GM23338 (cell line): ENCODE measurements at regions not wholly inside any gene's neighbourhood (a gene's known extent, or its start where the extent isn't known, plus 50 kb on each side); places are given as distances from the start of the nearest gene placed in this dataset.

Experiments
- ATAC-seq: fragments of 200-7000 bp; cut with Tn5 transposase; 3 replicates; pipeline ENCODE4 v1.9.1; 2020
- DNase-seq: peaks from one replicate; pipeline ENCODE4 v3.0.0-alpha.2; 2015; ENCODE audit warnings: low spot score
- H2AFZ ChIP-seq: fragments of 200-600 bp; sonication (generic); 2 replicates; pipeline ENCODE4 v1.8.0; 2016; ENCODE audit warnings: antibody characterized with exemption, mild to moderate bottlenecking, moderate library complexity
- H3F3A ChIP-seq: fragments of 200-600 bp; sonication (generic); replicated peaks from 2 replicates; pipeline ENCODE4 v1.8.0; 2017; ENCODE audit warnings: antibody characterized with exemption, mixed run types, low read depth
- H3K27ac ChIP-seq: fragments of 200-600 bp; sonication (generic); 2 replicates; pipeline ENCODE4 v1.6.1; 2016; ENCODE audit warnings: low read depth
- H3K27me3 ChIP-seq: fragments of 200-600 bp; sonication (generic); 2 replicates; pipeline ENCODE4 v1.8.0; 2016; ENCODE audit warnings: mild to moderate bottlenecking, mixed run types, moderate library complexity; ENCODE audit not compliant: insufficient read depth
- H3K36me3 ChIP-seq: fragments of 200-600 bp; sonication (generic); 2 replicates; pipeline ENCODE4 v1.8.0; 2016; ENCODE audit warnings: mild to moderate bottlenecking; ENCODE audit not compliant: insufficient read depth
- H3K4me1 ChIP-seq: fragments of 200-600 bp; sonication (generic); 2 replicates; pipeline ENCODE4 v1.8.0; 2016; ENCODE audit warnings: mild to moderate bottlenecking, moderate library complexity; ENCODE audit not compliant: insufficient read depth
- H3K4me2 ChIP-seq: fragments of 200-600 bp; sonication (generic); 2 replicates; pipeline ENCODE4 v1.7.1; 2017; ENCODE audit warnings: mixed run types
- H3K4me3 ChIP-seq: fragments of 200-600 bp; sonication (generic); 2 replicates; pipeline ENCODE4 v1.6.1; 2016; ENCODE audit warnings: mixed run types
- H3K79me2 ChIP-seq: fragments of 200-600 bp; sonication (generic); replicated peaks from 2 replicates; pipeline ENCODE4 v1.8.0; 2017; ENCODE audit warnings: mild to moderate bottlenecking; ENCODE audit not compliant: insufficient read depth
- H3K9me2 ChIP-seq: fragments of 200-600 bp; sonication (generic); 2 replicates; pipeline ENCODE4 v1.8.0; 2017; ENCODE audit not compliant: insufficient read depth
- H4K20me1 ChIP-seq: fragments of 200-600 bp; sonication (generic); replicated peaks from 2 replicates; pipeline ENCODE4 v1.8.0; 2017; ENCODE audit warnings: mild to moderate bottlenecking; ENCODE audit not compliant: insufficient read depth
- H3K27ac Mint-ChIP-seq: 2 replicates; pipeline ENCODE4 v1.8.0; 2020; ENCODE audit warnings: inconsistent platforms, mild to moderate bottlenecking, moderate library complexity, mixed read lengths
- H3K27me3 Mint-ChIP-seq: 3 replicates; pipeline ENCODE4 v1.8.0; 2022; ENCODE audit warnings: low read depth, mild to moderate bottlenecking, moderate library complexity, mixed read lengths, inconsistent platforms; ENCODE audit not compliant: insufficient read depth, poor library complexity
- H3K36me3 Mint-ChIP-seq: 3 replicates; pipeline ENCODE4 v1.8.0; 2021; ENCODE audit warnings: low read depth, mild to moderate bottlenecking, inconsistent platforms, moderate library complexity, mixed read lengths
- H3K4me1 Mint-ChIP-seq: 3 replicates; pipeline ENCODE4 v1.8.0; 2020; ENCODE audit warnings: mild to moderate bottlenecking, inconsistent platforms, mixed read lengths
- H3K4me3 Mint-ChIP-seq: 3 replicates; pipeline ENCODE4 v1.8.0; 2021; ENCODE audit warnings: moderate library complexity, mild to moderate bottlenecking, inconsistent platforms, mixed read lengths
- H3K9me3 Mint-ChIP-seq: 3 replicates; pipeline ENCODE4 v1.8.0; 2020; ENCODE audit warnings: moderate library complexity, mild to moderate bottlenecking, inconsistent platforms, mixed read lengths
- CREB1 ChIP-seq: fragments of 250-450 bp; sonication (Bioruptor Pico); IDR thresholded peaks from 2 replicates; pipeline ENCODE4 v1.5.0; 2020; ENCODE audit warnings: low read depth, mild to moderate bottlenecking, moderate library complexity
- CTCF ChIP-seq, 2 experiments: fragments of 200-600 bp in 1 of 2; sonication (generic) in 1 of 2; conservative IDR thresholded peaks; 2 replicates each; pipeline versions ENCODE4 v1.5.1 to v1.6.1; 2016 to 2017; ENCODE audit warnings: antibody characterized with exemption in 2 of 2, low read depth in 2 of 2, mild to moderate bottlenecking in 2 of 2, moderate library complexity in 1 of 2
- ETS1 ChIP-seq: IDR thresholded peaks from 2 replicates; pipeline ENCODE4 v1.6.1; 2016; ENCODE audit warnings: antibody characterized with exemption
- EZH2 ChIP-seq: fragments of 200-600 bp; sonication (generic); IDR thresholded peaks from one replicate; pipeline ENCODE4 v1.8.0; 2017; ENCODE audit warnings: antibody characterized with exemption, mild to moderate bottlenecking, low read depth; ENCODE audit not compliant: unreplicated experiment
- EZH2phosphoT487 ChIP-seq: fragments of 200-600 bp; sonication (generic); IDR thresholded peaks from one replicate; pipeline ENCODE4 v1.8.1; 2018; ENCODE audit warnings: antibody characterized with exemption; ENCODE audit not compliant: unreplicated experiment
- JUNB ChIP-seq: IDR thresholded peaks from one replicate; pipeline ENCODE4 v1.6.1; 2016; ENCODE audit warnings: antibody characterized with exemption; ENCODE audit not compliant: unreplicated experiment
- NANOG ChIP-seq: IDR thresholded peaks from 2 replicates; pipeline ENCODE4 v1.6.1; 2016; ENCODE audit warnings: antibody characterized with exemption, borderline replicate concordance
- POLR2AphosphoS5 ChIP-seq: IDR thresholded peaks from 2 replicates; pipeline ENCODE4 v1.6.1; 2016; ENCODE audit warnings: antibody characterized with exemption, low read depth
- REST ChIP-seq: IDR thresholded peaks from one replicate; pipeline ENCODE4 v1.6.1; 2018; ENCODE audit warnings: antibody characterized with exemption; ENCODE audit not compliant: unreplicated experiment
- STAT1 ChIP-seq: IDR thresholded peaks from one replicate; pipeline ENCODE4 v1.6.1; 2016; ENCODE audit warnings: antibody characterized with exemption; ENCODE audit not compliant: unreplicated experiment
- ZNF114 ChIP-seq: fragments of 250-450 bp; sonication (Bioruptor Pico); IDR thresholded peaks from 2 replicates; pipeline ENCODE4 v1.5.0; 2020; ENCODE audit warnings: mild to moderate bottlenecking, moderate library complexity
- ZNF331 ChIP-seq: fragments of 250-450 bp; sonication (Bioruptor Pico); IDR thresholded peaks from 2 replicates; pipeline ENCODE4 v1.5.0; 2020; ENCODE audit warnings: low read depth, mild to moderate bottlenecking, moderate library complexity
- ZNF462 ChIP-seq: fragments of 250-450 bp; sonication (Bioruptor Pico); IDR thresholded peaks from 2 replicates; pipeline ENCODE4 v1.5.0; 2020; ENCODE audit warnings: mild to moderate bottlenecking, moderate library complexity

- ATAC-seq = no peak
- no peaks in the 10 kb centered on the region for H3K79me2 ChIP-seq
- Mint-ChIP-seq H3K36me3 (no peaks in the 10 kb centered on the region), H3K9me3 (no peaks in the 10 kb centered on the region; the same call in 2 of the 3 replicates), H3K4me3 (no peak overlapping the region), H3K4me1 (no peaks in the 10 kb centered on the region), H3K27me3 (peaks cover 2% of the 10 kb centered on the region), H3K27ac (no peak overlapping the region)
- no peaks in the 10 kb centered on the region for H3K4me1 ChIP-seq
- no peaks in the 10 kb centered on the region for H3K27me3 ChIP-seq
- H3K27ac ChIP-seq = no peak overlapping the region
- no peak overlapping the region for H3K4me3 ChIP-seq
- H3K4me2 ChIP-seq = no peak overlapping the region
- H3K9me2 ChIP-seq = no peaks in the 10 kb centered on the region
- TF ChIP-seq JUNB (no peak), NANOG (no peak), EZH2phosphoT487 (no peak), EZH2 (no peak), ZNF114 (CRISPR knock-in tag) (no peak), ETS1 (no peak), REST (no peak), CREB1 (no peak), POLR2AphosphoS5 (no peak), CTCF (conservative IDR thresholded peaks at IDR 0.05; ENCODE audit: low read depth in 2 of 2) (no peak), ZNF462 (CRISPR knock-in tag) (no peak), STAT1 (no peak), ZNF331 (no peak)
- H3K36me3 ChIP-seq = no peaks in the 10 kb centered on the region
- no peak overlapping the region for H2AFZ ChIP-seq
- H3F3A ChIP-seq = no peaks in the 10 kb centered on the region
- no peak for DNase-seq
- no peaks in the 10 kb centered on the region for H4K20me1 ChIP-seq
Observed at GRCh38 chr6:140830666-140831065, 1302.1 kb upstream of the GJE1 start.
